GM10266 (cell line): ENCODE measurements at regions not wholly inside any gene's neighbourhood (a gene's known extent, or its start where the extent isn't known, plus 50 kb on each side); places are given as distances from the start of the nearest gene placed in this dataset.

Experiments
- DNase-seq: peaks from one replicate; pipeline ENCODE4 v3.0.0; 2012; ENCODE audit errors: extremely low spot score
- TF ChIP-seq, protein P1 (sequence below): IDR thresholded peaks from 2 replicates; pipeline ENCODE4 v1.5.1; 2012; ENCODE audit warnings: mild to moderate bottlenecking, low read depth; ENCODE audit not compliant: control insufficient read depth, insufficient read depth; ENCODE audit errors: missing control alignments

DNA sequence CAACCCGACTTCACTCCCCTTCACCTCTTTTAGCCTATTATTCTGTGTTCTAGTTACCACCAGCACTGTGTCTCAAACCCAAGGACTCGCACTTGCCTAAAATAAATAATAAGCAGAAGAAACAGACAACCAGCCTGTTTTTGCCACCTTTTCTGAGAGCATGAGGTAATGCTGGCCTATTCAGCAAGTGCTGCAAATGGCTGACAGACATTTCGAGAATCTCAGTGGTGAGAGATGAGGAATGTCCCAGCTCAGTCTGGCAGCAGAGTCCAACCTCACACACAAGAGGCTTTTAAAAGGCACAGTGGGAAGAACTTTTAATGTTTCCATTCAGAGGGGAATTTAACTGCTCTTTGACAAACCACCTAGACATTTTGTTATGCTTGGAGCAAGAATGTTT lies 143.3 kb upstream of the GMNC start:
- peak; percentile 40 for DNase-seq
- TF ChIP-seq, protein P1, sequence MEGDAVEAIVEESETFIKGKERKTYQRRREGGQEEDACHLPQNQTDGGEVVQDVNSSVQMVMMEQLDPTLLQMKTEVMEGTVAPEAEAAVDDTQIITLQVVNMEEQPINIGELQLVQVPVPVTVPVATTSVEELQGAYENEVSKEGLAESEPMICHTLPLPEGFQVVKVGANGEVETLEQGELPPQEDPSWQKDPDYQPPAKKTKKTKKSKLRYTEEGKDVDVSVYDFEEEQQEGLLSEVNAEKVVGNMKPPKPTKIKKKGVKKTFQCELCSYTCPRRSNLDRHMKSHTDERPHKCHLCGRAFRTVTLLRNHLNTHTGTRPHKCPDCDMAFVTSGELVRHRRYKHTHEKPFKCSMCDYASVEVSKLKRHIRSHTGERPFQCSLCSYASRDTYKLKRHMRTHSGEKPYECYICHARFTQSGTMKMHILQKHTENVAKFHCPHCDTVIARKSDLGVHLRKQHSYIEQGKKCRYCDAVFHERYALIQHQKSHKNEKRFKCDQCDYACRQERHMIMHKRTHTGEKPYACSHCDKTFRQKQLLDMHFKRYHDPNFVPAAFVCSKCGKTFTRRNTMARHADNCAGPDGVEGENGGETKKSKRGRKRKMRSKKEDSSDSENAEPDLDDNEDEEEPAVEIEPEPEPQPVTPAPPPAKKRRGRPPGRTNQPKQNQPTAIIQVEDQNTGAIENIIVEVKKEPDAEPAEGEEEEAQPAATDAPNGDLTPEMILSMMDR: peak; percentile 0

DNA sequence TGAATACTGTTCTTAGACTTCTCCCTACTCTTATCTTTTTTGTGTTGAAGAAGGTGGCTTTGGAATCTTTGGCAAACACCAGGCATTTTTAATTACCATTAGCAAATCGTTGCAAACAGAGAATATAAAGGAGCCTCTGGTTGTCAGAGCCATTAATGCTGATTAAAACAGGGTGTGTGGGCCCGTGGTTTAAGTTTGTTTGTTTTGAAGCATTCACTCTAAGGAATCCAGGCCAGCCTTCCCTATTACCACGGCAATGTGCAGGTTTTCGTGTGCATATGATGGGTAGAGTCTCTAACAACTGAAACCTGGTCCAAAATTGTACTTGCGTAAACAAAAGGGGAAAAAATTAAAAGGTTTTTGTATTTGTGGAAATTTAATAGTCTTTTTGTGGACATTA lies 141.2 kb upstream of the GMNC start:
- TF ChIP-seq, protein P1: no peak
- no peak for DNase-seq

DNA sequence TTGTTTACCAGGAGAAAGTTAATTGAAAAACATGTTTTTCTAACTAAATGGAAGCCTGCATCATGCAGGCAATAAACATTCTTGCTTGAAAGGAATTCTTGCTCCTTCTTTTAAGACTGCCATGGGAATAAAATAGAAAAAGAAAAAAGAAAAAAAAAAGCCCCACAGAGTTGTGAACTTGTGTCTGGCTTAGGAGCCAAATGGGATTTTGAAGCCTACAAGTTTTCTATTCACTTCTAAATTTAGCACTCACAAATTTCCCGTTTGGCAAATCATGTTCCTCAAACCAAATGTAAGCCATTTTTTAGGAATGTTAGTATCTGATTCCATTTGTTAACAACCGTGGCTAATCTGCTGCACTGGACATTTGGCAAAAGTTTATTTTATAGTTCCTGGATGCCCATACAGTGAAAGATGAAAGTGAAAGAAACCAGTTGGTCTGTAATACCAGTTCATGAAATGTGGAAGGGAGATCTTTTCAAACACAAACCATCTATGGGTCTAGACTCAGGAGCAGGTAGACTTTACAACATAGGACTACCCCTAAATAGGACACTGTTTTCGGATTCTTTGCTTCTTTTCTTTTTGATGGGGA lies 133.8 kb upstream of the GMNC start:
- TF ChIP-seq, protein P1: no peak
- DNase-seq: no peak

DNA sequence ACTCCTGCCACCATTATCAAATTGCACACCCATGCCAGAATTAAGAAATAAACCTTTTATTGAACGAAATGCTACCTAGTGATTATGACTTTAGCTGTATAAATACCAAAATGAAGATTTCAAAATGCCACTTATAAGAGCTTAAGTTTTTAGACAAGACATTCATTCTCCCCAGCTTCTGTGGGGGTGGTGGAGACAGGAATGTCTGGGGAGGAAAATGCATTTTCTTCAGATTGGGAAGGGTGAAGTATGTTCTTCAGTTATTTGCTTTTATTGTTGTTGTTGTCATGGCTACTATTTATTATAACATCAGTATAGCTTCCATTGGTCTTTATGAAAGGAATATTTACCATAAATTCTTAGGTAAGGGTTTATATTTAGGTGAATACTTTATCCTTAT lies 132.7 kb upstream of the GMNC start:
- no peak for DNase-seq
- TF ChIP-seq, protein P1: no peak

DNA sequence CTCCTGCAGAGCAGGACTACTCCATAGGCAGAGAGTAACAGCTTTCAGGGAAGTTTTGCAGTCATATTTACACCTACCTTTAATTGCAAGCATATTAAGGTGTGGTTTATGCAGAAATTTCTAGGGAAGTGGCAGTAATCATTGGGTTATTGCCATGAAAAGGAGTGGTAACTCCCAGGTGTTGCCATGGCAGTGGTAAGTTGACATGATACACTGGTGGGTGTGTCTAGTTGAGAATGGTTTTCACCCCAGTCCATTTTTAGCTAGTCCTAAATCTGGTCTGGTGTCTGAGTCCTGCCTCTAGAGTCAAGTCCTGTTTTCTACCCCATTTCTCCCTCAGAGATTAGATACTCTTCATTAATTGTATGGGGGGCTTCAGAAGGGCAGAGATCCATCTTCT lies 128.4 kb upstream of the GMNC start:
- TF ChIP-seq, protein P1: no peak

DNA sequence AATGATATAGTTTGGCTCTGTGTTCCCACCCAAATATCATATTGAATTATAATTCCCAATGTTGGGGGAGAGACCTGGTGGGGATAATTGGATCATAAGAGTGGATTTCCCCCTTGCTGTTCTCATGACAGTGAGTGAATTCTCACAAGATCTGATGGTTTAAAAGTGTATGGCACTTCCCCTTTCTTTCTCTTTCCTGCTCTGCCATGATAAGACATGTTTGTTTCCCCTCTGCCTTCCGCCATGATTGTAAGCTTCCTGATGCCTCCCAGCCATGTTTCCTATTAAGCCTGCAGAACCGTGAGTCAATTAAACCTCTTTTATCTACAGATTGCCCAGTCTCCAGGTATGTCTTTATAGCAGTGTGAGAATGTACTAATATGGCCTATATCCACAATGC lies 126.7 kb upstream of the GMNC start:
- TF ChIP-seq, protein P1: no peak
- DNase-seq: no peak

More for the DNA sequence above, 128.4 kb upstream of the GMNC start:
- DNase-seq: no peak

DNA sequence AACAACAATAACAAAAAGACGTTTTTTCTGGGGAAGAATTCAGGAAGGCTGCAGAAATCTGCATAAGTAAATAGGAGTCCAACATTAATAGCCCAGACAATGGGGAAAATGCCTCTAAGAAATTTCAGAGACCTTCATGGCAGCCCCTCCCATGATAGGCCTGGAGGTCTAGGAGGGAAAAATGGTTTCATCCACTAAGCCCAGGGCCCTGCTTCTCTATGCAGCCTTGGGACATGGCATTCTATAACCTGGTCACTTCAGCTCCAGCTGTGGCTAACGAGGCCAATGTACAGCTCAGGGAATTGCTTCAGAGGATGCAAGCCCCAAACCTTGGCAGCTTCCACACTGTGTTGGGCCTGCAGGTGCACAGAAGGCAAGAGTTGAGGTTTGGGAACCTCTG lies 125.6 kb upstream of the GMNC start:
- TF ChIP-seq, protein P1: no peak
- no peak for DNase-seq
